ENCODE measurements at regions not wholly inside any gene's neighbourhood (a gene's known extent, or its start where the extent isn't known, plus 50 kb on each side); places are given as distances from the start of the nearest gene placed in this dataset.

GRCh38 chr2:30331038-30331437, 99.7 kb downstream of the LBH start (continued):
- TF ChIP-seq POLR2A (IDR thresholded peaks at IDR 0.05; ENCODE audit: borderline replicate concordance, extremely low read depth, insufficient read depth, insufficient read length) (no peak), POLR2AphosphoS5 (IDR thresholded peaks at IDR 0.05; ENCODE audit: low read depth, low read length) (no peak), SIN3A (IDR thresholded peaks at IDR 0.05; ENCODE audit: low read depth) (no peak), SRF (IDR thresholded peaks at IDR 0.05; ENCODE audit: low read depth) (no peak)

DNA sequence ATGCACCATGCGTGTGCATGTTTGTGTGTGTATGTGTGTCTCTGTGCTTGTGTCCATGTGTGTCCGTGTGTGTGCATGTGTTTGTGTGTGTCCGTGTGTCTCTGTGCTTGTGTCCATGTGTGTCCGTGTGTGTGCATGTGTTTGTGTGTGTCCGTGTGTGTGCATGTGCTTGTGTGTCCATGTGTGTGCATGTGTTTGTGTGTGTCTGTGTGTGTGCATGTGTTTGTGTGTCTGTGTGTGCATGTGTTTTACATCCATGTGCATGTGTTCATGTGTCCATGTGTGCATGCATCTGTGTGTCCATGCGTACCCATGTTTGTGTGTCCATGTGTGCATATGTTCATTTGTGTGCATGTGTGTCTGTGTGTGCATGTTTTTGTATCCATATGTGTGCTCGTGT, 100.5 kb downstream of the LBH start:
- DNase-seq (ENCODE audit: low read depth, low spot score) (no peak), ATAC-seq (no peak)
- TF ChIP-seq, protein P1, sequence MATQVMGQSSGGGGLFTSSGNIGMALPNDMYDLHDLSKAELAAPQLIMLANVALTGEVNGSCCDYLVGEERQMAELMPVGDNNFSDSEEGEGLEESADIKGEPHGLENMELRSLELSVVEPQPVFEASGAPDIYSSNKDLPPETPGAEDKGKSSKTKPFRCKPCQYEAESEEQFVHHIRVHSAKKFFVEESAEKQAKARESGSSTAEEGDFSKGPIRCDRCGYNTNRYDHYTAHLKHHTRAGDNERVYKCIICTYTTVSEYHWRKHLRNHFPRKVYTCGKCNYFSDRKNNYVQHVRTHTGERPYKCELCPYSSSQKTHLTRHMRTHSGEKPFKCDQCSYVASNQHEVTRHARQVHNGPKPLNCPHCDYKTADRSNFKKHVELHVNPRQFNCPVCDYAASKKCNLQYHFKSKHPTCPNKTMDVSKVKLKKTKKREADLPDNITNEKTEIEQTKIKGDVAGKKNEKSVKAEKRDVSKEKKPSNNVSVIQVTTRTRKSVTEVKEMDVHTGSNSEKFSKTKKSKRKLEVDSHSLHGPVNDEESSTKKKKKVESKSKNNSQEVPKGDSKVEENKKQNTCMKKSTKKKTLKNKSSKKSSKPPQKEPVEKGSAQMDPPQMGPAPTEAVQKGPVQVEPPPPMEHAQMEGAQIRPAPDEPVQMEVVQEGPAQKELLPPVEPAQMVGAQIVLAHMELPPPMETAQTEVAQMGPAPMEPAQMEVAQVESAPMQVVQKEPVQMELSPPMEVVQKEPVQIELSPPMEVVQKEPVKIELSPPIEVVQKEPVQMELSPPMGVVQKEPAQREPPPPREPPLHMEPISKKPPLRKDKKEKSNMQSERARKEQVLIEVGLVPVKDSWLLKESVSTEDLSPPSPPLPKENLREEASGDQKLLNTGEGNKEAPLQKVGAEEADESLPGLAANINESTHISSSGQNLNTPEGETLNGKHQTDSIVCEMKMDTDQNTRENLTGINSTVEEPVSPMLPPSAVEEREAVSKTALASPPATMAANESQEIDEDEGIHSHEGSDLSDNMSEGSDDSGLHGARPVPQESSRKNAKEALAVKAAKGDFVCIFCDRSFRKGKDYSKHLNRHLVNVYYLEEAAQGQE (IDR thresholded peaks at IDR 0.05; ENCODE audit: low read depth): no peak
- no peak for TF ChIP-seq SP1 (IDR thresholded peaks at IDR 0.05; ENCODE audit: low read depth)
- no peak for TF ChIP-seq ELF1 (IDR thresholded peaks at IDR 0.05; ENCODE audit: borderline replicate concordance, low read depth)
- no peak for TF ChIP-seq TCF7L2 (IDR thresholded peaks at IDR 0.05; ENCODE audit: borderline replicate concordance, extremely low read depth, insufficient read depth, insufficient read length)
- no peak for TF ChIP-seq ZFX (IDR thresholded peaks at IDR 0.05)
- no peak for TF ChIP-seq CBX3 (IDR thresholded peaks at IDR 0.05; ENCODE audit: low read depth)
- TF ChIP-seq FOSL1 (IDR thresholded peaks at IDR 0.05; ENCODE audit: low read depth): no peak
- TF ChIP-seq, protein P2, sequence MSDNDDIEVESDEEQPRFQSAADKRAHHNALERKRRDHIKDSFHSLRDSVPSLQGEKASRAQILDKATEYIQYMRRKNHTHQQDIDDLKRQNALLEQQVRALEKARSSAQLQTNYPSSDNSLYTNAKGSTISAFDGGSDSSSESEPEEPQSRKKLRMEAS (IDR thresholded peaks at IDR 0.05): no peak
- no peak for TF ChIP-seq CEBPB (IDR thresholded peaks at IDR 0.05; ENCODE audit: low read depth)
- no peak for TF ChIP-seq POLR2AphosphoS5 (IDR thresholded peaks at IDR 0.05; ENCODE audit: low read depth, low read length)
- no TSS peak for BruUV-seq (replicated peaks)
- ChIA-PET RAD21 (ENCODE audit: low non-redundant PET in 1 of 2, low total read pairs in 2 of 2, uncharacterized antibody in 2 of 2, unreplicated experiment in 2 of 2) (no interaction called here), POLR2A (no interaction called here), CTCF (no interaction called here)
- Histone ChIP-seq H3K9me3 (ENCODE audit: control insufficient read depth in 1 of 2, insufficient read depth in 1 of 2, low read depth in 1 of 2, low read length in 2 of 2) (no peaks in the 10 kb centered on the region), H3K4me1 (ENCODE audit: control insufficient read depth in 1 of 2, insufficient read depth in 2 of 2, low read length in 2 of 2) (no peaks in the 10 kb centered on the region), H3K9ac (ENCODE audit: low read length) (no peak overlapping the region), H3K27me3 (ENCODE audit: insufficient read depth, low read length) (no peaks in the 10 kb centered on the region), H4K20me1 (ENCODE audit: insufficient read depth) (no peaks in the 10 kb centered on the region), H3K9me2 (ENCODE audit: insufficient read depth) (no peaks in the 10 kb centered on the region), H3K4me3 (replicated peaks in 1 of 2; ENCODE audit: low read depth in 1 of 2, low read length in 2 of 2) (no peak overlapping the region), H3K79me2 (ENCODE audit: insufficient read depth, low read length) (no peaks in the 10 kb centered on the region), H3K36me3 (ENCODE audit: control insufficient read depth in 1 of 2, insufficient read depth in 2 of 2, low read length in 2 of 2) (no peaks in the 10 kb centered on the region), H2AFZ (ENCODE audit: low read depth, low read length, poor library complexity, severe bottlenecking) (no peak overlapping the region), H3K4me2 (ENCODE audit: low read length) (no peak overlapping the region), H3K27ac (ENCODE audit: low read depth, low read length) (no peak overlapping the region)
- intact Hi-C loops (cut with micrococcal nuclease): no loop called here
